ENCODE measurements at regions not wholly inside any gene's neighbourhood (a gene's known extent, or its start where the extent isn't known, plus 50 kb on each side); places are given as distances from the start of the nearest gene placed in this dataset.

GRCh38 chr4:170697845-170698244 is 608.1 kb upstream of the AADAT start:
- ATAC-seq, result no peak
- no peaks in the 10 kb centered on the region for H3K9me2 ChIP-seq (replicated peaks; ENCODE audit: low read length)
- ChIA-PET CTCF (no interaction called here), POLR2A (ENCODE audit: unreplicated experiment) (no interaction called here)
- H3K27me3 ChIP-seq (ENCODE audit: low read length), result no peaks in the 10 kb centered on the region
- H3F3A ChIP-seq (ENCODE audit: low read length, unreplicated experiment), result no peaks in the 10 kb centered on the region
- no peaks in the 10 kb centered on the region for H3K9me3 ChIP-seq (ENCODE audit: low read length)
- H3K36me3 ChIP-seq (ENCODE audit: low read depth, low read length), result no peaks in the 10 kb centered on the region
- H2AFZ ChIP-seq (ENCODE audit: low read length), result no peak overlapping the region
- no peak overlapping the region for H3K9ac ChIP-seq (ENCODE audit: low read length)
- peak overlapping the region; percentile 48 for H3K4me2 ChIP-seq (ENCODE audit: low read length)
- H3K4me3 ChIP-seq (ENCODE audit: low read length), result no peak overlapping the region
- intact Hi-C loops (cut with micrococcal nuclease), result no loop called here
- H4K20me1 ChIP-seq (ENCODE audit: low read length), result no peaks in the 10 kb centered on the region
- TF ChIP-seq EZH2phosphoT487 (IDR thresholded peaks at IDR 0.05; ENCODE audit: borderline replicate concordance, low read length) (no peak), EZH2 (IDR thresholded peaks at IDR 0.05; ENCODE audit: low read length, unreplicated experiment) (no peak)
- no peaks in the 10 kb centered on the region for H3K4me1 ChIP-seq (ENCODE audit: insufficient read depth, low read length)
- no peaks in the 10 kb centered on the region for H3K79me2 ChIP-seq (ENCODE audit: low read length)
- no peak for DNase-seq
- no peak overlapping the region for H3K27ac ChIP-seq (ENCODE audit: low read length)
- BruUV-seq (replicated peaks), result no TSS peak

GRCh38 chr4:170697045-170697444 is 607.3 kb upstream of the AADAT start:
- Histone ChIP-seq H3K27ac (ENCODE audit: low read length) (no peak overlapping the region), H3K9me3 (ENCODE audit: low read length) (no peaks in the 10 kb centered on the region), H3K4me3 (ENCODE audit: low read length) (no peak overlapping the region), H3F3A (ENCODE audit: low read length, unreplicated experiment) (no peaks in the 10 kb centered on the region), H3K36me3 (ENCODE audit: low read depth, low read length) (no peaks in the 10 kb centered on the region), H3K9ac (ENCODE audit: low read length) (no peak overlapping the region), H4K20me1 (ENCODE audit: low read length) (no peaks in the 10 kb centered on the region), H3K9me2 (replicated peaks; ENCODE audit: low read length) (no peaks in the 10 kb centered on the region), H3K4me1 (ENCODE audit: insufficient read depth, low read length) (no peaks in the 10 kb centered on the region), H3K4me2 (ENCODE audit: low read length) (no peak overlapping the region), H2AFZ (ENCODE audit: low read length) (no peak overlapping the region), H3K27me3 (ENCODE audit: low read length) (no peaks in the 10 kb centered on the region), H3K79me2 (ENCODE audit: low read length) (no peaks in the 10 kb centered on the region)
- POLR2A ChIA-PET (ENCODE audit: unreplicated experiment), result no interaction called here
- no peak for DNase-seq
- TF ChIP-seq EZH2 (IDR thresholded peaks at IDR 0.05; ENCODE audit: low read length, unreplicated experiment), result no peak
- no peak for TF ChIP-seq CTCF (conservative IDR thresholded peaks at IDR 0.05; ENCODE audit: low read depth, low read length)
- TF ChIP-seq EZH2phosphoT487 (IDR thresholded peaks at IDR 0.05; ENCODE audit: borderline replicate concordance, low read length), result no peak
- BruUV-seq (replicated peaks), result no TSS peak
- intact Hi-C loops (cut with micrococcal nuclease), result no loop called here
- ATAC-seq, result no peak
- CTCF ChIA-PET, result no interaction called here

GRCh38 chr4:170691168-170691567 is 601.4 kb upstream of the AADAT start:
- Histone ChIP-seq H3K4me3 (ENCODE audit: low read length) (no peak overlapping the region), H3K79me2 (ENCODE audit: low read length) (no peaks in the 10 kb centered on the region), H3F3A (ENCODE audit: low read length, unreplicated experiment) (no peaks in the 10 kb centered on the region), H3K27ac (ENCODE audit: low read length) (no peak overlapping the region), H3K4me1 (ENCODE audit: insufficient read depth, low read length) (no peaks in the 10 kb centered on the region), H4K20me1 (ENCODE audit: low read length) (no peaks in the 10 kb centered on the region), H2AFZ (ENCODE audit: low read length) (no peak overlapping the region), H3K9me2 (replicated peaks; ENCODE audit: low read length) (no peaks in the 10 kb centered on the region), H3K36me3 (ENCODE audit: low read depth, low read length) (no peaks in the 10 kb centered on the region), H3K27me3 (ENCODE audit: low read length) (no peaks in the 10 kb centered on the region), H3K4me2 (ENCODE audit: low read length) (no peak overlapping the region), H3K9me3 (ENCODE audit: low read length) (no peaks in the 10 kb centered on the region), H3K9ac (ENCODE audit: low read length) (no peak overlapping the region)
- CTCF ChIA-PET, result no interaction called here
- TF ChIP-seq EZH2 (IDR thresholded peaks at IDR 0.05; ENCODE audit: low read length, unreplicated experiment), result no peak
- no peak for TF ChIP-seq EZH2phosphoT487 (IDR thresholded peaks at IDR 0.05; ENCODE audit: borderline replicate concordance, low read length)
- no peak for TF ChIP-seq CTCF (conservative IDR thresholded peaks at IDR 0.05; ENCODE audit: low read depth, low read length)
- intact Hi-C loops (cut with micrococcal nuclease), result no loop called here
- POLR2A ChIA-PET (ENCODE audit: unreplicated experiment), result no interaction called here
- DNase-seq (no peak), ATAC-seq (no peak)
- BruUV-seq (replicated peaks), result no TSS peak
